ENCODE measurements at regions not wholly inside any gene's neighbourhood (a gene's known extent, or its start where the extent isn't known, plus 50 kb on each side); places are given as distances from the start of the nearest gene placed in this dataset.

- intact Hi-C loops (cut with DNase I, micrococcal nuclease): no loop called here
- no peak for ATAC-seq
Observed at GRCh38 chr11:70839851-70840250, 412.5 kb downstream of the SHANK2 start.

GRCh38 chr11:70841264-70841663 lies 411.1 kb downstream of the SHANK2 start:
- intact Hi-C loops (cut with DNase I, micrococcal nuclease): no loop called here
- no peak for ATAC-seq
- DNase-seq: no peak

More at GRCh38 chr11:70839851-70840250, 412.5 kb downstream of the SHANK2 start:
- DNase-seq: no peak

- ATAC-seq: no peak
- DNase-seq: no peak
- intact Hi-C loops (cut with DNase I, micrococcal nuclease): no loop called here
Observed at GRCh38 chr11:70842256-70842655, 410.1 kb downstream of the SHANK2 start.

- DNase-seq (no peak), ATAC-seq (no peak)
- intact Hi-C loops (cut with DNase I, micrococcal nuclease): no loop called here
Observed at GRCh38 chr11:70842701-70843100, 409.7 kb downstream of the SHANK2 start.

GRCh38 chr11:70843906-70844305 lies 408.5 kb downstream of the SHANK2 start:
- ATAC-seq: no peak
- intact Hi-C loops (cut with DNase I, micrococcal nuclease): no loop called here
- no peak for DNase-seq

- no peak for DNase-seq
- ATAC-seq: no peak
- intact Hi-C loops (cut with DNase I, micrococcal nuclease): no loop called here
Observed at GRCh38 chr11:70844387-70844786, 408.0 kb downstream of the SHANK2 start.

- intact Hi-C loops (cut with DNase I, micrococcal nuclease): no loop called here
- DNase-seq: no peak
- no peak for ATAC-seq
Observed at GRCh38 chr11:70845591-70846041, 406.8 kb downstream of the SHANK2 start.

- DNase-seq (no peak), ATAC-seq (no peak)
- intact Hi-C loops (cut with DNase I, micrococcal nuclease): no loop called here
Observed at GRCh38 chr11:70846781-70847655, 405.4 kb downstream of the SHANK2 start.

- intact Hi-C loops (cut with DNase I, micrococcal nuclease): no loop called here
- no peak for ATAC-seq
- no peak for DNase-seq
Observed at GRCh38 chr11:70848243-70848750, 404.1 kb downstream of the SHANK2 start.

- DNase-seq (no peak), ATAC-seq (no peak)
- intact Hi-C loops (cut with DNase I, micrococcal nuclease): no loop called here
Observed at GRCh38 chr11:70849031-70849430, 403.3 kb downstream of the SHANK2 start.

- DNase-seq (no peak), ATAC-seq (no peak)
- intact Hi-C loops (cut with DNase I, micrococcal nuclease): no loop called here
Observed at GRCh38 chr11:70851308-70851707, 401.1 kb downstream of the SHANK2 start.

GRCh38 chr11:70851907-70852306 lies 400.5 kb downstream of the SHANK2 start:
- no peak for ATAC-seq
- intact Hi-C loops (cut with DNase I, micrococcal nuclease): no loop called here
- no peak for DNase-seq

- no peak for ATAC-seq
- intact Hi-C loops (cut with DNase I, micrococcal nuclease): no loop called here
Observed at GRCh38 chr11:70853068-70853769, 399.2 kb downstream of the SHANK2 start.

GRCh38 chr11:70853770-70854108 lies 398.6 kb downstream of the SHANK2 start:
- no peak for ATAC-seq
- no peak for DNase-seq
- intact Hi-C loops (cut with DNase I, micrococcal nuclease): no loop called here

More at GRCh38 chr11:70853068-70853769, 399.2 kb downstream of the SHANK2 start:
- no peak for DNase-seq

GRCh38 chr11:70854201-70854600 lies 398.2 kb downstream of the SHANK2 start:
- no peak for ATAC-seq
- intact Hi-C loops (cut with DNase I, micrococcal nuclease): no loop called here
- DNase-seq: no peak

GRCh38 chr11:70854901-70855556 lies 397.3 kb downstream of the SHANK2 start:
- intact Hi-C loops (cut with DNase I, micrococcal nuclease): no loop called here
- no peak for ATAC-seq
- DNase-seq: no peak

GRCh38 chr11:70857894-70858293 lies 394.5 kb downstream of the SHANK2 start:
- intact Hi-C loops (cut with DNase I, micrococcal nuclease): no loop called here
- ATAC-seq (no peak), DNase-seq (no peak)

GRCh38 chr11:70859180-70859579 lies 393.2 kb downstream of the SHANK2 start:
- DNase-seq (no peak), ATAC-seq (no peak)
- intact Hi-C loops (cut with DNase I, micrococcal nuclease): no loop called here

GRCh38 chr11:70860888-70861287 lies 391.5 kb downstream of the SHANK2 start:
- intact Hi-C loops (cut with DNase I, micrococcal nuclease): no loop called here
- ATAC-seq: no peak

GRCh38 chr11:70861559-70861958 lies 390.8 kb downstream of the SHANK2 start:
- intact Hi-C loops (cut with DNase I, micrococcal nuclease): no loop called here
- no peak for ATAC-seq
- no peak for DNase-seq

More at GRCh38 chr11:70860888-70861287, 391.5 kb downstream of the SHANK2 start:
- DNase-seq: no peak

Data from left colon (tissue), 2 donors.